ENCODE measurements at regions not wholly inside any gene's neighbourhood (a gene's known extent, or its start where the extent isn't known, plus 50 kb on each side); places are given as distances from the start of the nearest gene placed in this dataset.

DNA sequence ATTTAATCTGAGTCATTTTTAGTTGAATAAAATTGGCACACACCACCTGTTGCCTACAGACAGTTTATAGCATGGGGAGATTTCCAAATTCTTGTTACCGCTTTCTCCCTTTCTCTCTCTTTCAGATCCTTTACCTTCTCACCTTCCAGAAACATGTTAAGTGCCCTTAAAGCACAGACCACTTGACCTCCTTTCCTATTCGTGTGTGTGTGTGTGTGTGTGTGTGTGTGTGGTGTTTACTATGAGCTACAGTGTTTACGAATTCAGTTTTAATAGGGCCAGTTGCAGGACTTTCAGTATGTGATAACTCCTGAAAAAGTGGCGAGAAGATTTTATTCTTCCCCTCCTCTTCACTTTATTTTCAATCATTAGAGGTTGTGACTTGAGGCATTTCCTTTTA is 258.1 kb downstream of the BMP2 start (continued):
- TF ChIP-seq, protein P1, sequence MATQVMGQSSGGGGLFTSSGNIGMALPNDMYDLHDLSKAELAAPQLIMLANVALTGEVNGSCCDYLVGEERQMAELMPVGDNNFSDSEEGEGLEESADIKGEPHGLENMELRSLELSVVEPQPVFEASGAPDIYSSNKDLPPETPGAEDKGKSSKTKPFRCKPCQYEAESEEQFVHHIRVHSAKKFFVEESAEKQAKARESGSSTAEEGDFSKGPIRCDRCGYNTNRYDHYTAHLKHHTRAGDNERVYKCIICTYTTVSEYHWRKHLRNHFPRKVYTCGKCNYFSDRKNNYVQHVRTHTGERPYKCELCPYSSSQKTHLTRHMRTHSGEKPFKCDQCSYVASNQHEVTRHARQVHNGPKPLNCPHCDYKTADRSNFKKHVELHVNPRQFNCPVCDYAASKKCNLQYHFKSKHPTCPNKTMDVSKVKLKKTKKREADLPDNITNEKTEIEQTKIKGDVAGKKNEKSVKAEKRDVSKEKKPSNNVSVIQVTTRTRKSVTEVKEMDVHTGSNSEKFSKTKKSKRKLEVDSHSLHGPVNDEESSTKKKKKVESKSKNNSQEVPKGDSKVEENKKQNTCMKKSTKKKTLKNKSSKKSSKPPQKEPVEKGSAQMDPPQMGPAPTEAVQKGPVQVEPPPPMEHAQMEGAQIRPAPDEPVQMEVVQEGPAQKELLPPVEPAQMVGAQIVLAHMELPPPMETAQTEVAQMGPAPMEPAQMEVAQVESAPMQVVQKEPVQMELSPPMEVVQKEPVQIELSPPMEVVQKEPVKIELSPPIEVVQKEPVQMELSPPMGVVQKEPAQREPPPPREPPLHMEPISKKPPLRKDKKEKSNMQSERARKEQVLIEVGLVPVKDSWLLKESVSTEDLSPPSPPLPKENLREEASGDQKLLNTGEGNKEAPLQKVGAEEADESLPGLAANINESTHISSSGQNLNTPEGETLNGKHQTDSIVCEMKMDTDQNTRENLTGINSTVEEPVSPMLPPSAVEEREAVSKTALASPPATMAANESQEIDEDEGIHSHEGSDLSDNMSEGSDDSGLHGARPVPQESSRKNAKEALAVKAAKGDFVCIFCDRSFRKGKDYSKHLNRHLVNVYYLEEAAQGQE (IDR thresholded peaks at IDR 0.05), result no peak
- no peak for TF ChIP-seq POLR2AphosphoS2 (conservative IDR thresholded peaks at IDR 0.05; ENCODE audit: low read length)

DNA sequence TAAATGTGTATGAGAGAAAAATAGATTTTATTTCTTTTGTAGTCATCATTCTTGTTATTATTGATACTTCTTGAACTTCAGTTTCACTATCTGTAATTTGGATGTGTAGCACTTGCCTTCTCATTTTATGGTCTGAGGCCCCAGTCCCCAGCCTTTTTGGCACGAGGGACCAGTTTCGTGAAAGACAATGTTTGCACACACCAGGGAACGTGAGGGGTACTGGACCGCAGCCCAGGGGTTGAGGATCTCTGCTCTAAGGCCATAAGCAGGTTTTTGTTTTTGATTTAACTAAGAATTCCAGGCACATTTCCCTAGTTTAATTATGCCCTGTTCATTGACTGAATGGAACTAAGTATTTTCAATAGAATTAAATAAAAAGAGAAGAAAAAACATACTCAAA is 261.5 kb downstream of the BMP2 start:
- FAIRE-seq (no peak), ATAC-seq (no peak), DNase-seq (ENCODE audit: low read depth in 1 of 2, low spot score in 1 of 2) (no peak)
- POLR2A ChIA-PET, result no interaction called here
- TF ChIP-seq PHF8 (IDR thresholded peaks at IDR 0.05; ENCODE audit: borderline replicate concordance, low read depth) (no peak), SMC3 (IDR thresholded peaks at IDR 0.05) (no peak), KDM1A (IDR thresholded peaks at IDR 0.05; ENCODE audit: low read depth) (no peak), MYC (IDR thresholded peaks at IDR 0.05; ENCODE audit: borderline replicate concordance, low read length) (no peak), SREBF2 (IDR thresholded peaks at IDR 0.05) (no peak), NFE2L2 (conservative IDR thresholded peaks at IDR 0.05; ENCODE audit: low read length) (no peak), EHF (CRISPR knock-in tag; IDR thresholded peaks at IDR 0.05) (no peak), FOSL2 (IDR thresholded peaks at IDR 0.05) (no peak), FOSL2 (CRISPR knock-in tag; IDR thresholded peaks at IDR 0.05) (no peak), NPAS2 (CRISPR knock-in tag; IDR thresholded peaks at IDR 0.05; ENCODE audit: borderline replicate concordance) (no peak), JUNB (IDR thresholded peaks at IDR 0.05) (no peak), CHD2 (IDR thresholded peaks at IDR 0.05; ENCODE audit: low read length, partially characterized antibody) (no peak), GATA3 (IDR thresholded peaks at IDR 0.05; ENCODE audit: borderline replicate concordance) (no peak), EHMT2 (IDR thresholded peaks at IDR 0.05; ENCODE audit: low read depth) (no peak), EP300 (IDR thresholded peaks at IDR 0.05) (no peak), CHD4 (IDR thresholded peaks at IDR 0.05; ENCODE audit: borderline replicate concordance) (no peak)
- TF ChIP-seq, protein P2, sequence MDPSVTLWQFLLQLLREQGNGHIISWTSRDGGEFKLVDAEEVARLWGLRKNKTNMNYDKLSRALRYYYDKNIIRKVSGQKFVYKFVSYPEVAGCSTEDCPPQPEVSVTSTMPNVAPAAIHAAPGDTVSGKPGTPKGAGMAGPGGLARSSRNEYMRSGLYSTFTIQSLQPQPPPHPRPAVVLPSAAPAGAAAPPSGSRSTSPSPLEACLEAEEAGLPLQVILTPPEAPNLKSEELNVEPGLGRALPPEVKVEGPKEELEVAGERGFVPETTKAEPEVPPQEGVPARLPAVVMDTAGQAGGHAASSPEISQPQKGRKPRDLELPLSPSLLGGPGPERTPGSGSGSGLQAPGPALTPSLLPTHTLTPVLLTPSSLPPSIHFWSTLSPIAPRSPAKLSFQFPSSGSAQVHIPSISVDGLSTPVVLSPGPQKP (IDR thresholded peaks at IDR 0.05; ENCODE audit: low read depth, low read length), result no peak
- TF ChIP-seq, protein P3, sequence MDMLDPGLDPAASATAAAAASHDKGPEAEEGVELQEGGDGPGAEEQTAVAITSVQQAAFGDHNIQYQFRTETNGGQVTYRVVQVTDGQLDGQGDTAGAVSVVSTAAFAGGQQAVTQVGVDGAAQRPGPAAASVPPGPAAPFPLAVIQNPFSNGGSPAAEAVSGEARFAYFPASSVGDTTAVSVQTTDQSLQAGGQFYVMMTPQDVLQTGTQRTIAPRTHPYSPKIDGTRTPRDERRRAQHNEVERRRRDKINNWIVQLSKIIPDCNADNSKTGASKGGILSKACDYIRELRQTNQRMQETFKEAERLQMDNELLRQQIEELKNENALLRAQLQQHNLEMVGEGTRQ (IDR thresholded peaks at IDR 0.05), result no peak
- Histone ChIP-seq H3K27ac (no peak overlapping the region), H3K9me3 (peaks cover 6% of the 10 kb centered on the region; the same call in 1 of the 3 replicates), H3K4me2 (no peak overlapping the region), H3K4me1 (no peaks in the 10 kb centered on the region), H3K4me3 (no peak overlapping the region)
- 1% methylated on average over 4 of the region's 4 CpGs for WGBS (ENCODE audit: missing lambda C conversion rate)
- CTCF ChIA-PET, result no interaction called here

DNA sequence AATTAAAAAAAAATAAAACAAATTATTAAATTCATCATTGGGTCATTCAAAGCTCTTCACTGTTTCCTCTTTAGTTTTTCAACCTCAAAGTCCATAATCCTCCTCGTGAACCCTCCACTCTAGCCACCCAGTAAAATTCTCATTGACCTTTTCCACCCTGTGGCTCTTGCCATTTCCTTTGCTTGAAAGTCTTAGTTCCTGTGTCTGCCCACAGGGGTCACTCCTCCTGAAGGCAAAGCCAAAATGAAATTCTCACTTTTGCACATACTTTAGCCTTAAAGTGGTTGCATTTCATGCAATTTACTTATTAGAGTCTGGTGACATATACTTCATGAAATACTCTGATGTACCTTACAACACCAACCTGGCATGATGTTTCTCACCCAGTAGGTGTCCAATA is 263.7 kb downstream of the BMP2 start:
- no peak for FAIRE-seq
- ChIA-PET CTCF (no interaction called here), POLR2A (no interaction called here)
- Histone ChIP-seq H3K27ac (no peak overlapping the region), H3K4me1 (no peaks in the 10 kb centered on the region), H3K9me3 (peaks cover 6% of the 10 kb centered on the region; the same call in 2 of the 3 replicates), H3K4me3 (no peak overlapping the region), H3K4me2 (no peak overlapping the region)
- TF ChIP-seq, protein P4, sequence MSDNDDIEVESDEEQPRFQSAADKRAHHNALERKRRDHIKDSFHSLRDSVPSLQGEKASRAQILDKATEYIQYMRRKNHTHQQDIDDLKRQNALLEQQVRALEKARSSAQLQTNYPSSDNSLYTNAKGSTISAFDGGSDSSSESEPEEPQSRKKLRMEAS (IDR thresholded peaks at IDR 0.05), result no peak
- TF ChIP-seq CBX2 (IDR thresholded peaks at IDR 0.05; ENCODE audit: borderline replicate concordance, low read depth) (no peak), RAD21 (conservative IDR thresholded peaks at IDR 0.05 in 1 of 2, IDR thresholded peaks at IDR 0.05 in 1 of 2) (peak in 1 of 2 experiments; percentile 14; a peak in 1 of 5 replicates), HOXB13 (CRISPR knock-in tag; IDR thresholded peaks at IDR 0.05; ENCODE audit: low read depth) (no peak), ZSCAN20 (CRISPR knock-in tag; IDR thresholded peaks at IDR 0.05) (no peak)
- TF ChIP-seq, protein P5, sequence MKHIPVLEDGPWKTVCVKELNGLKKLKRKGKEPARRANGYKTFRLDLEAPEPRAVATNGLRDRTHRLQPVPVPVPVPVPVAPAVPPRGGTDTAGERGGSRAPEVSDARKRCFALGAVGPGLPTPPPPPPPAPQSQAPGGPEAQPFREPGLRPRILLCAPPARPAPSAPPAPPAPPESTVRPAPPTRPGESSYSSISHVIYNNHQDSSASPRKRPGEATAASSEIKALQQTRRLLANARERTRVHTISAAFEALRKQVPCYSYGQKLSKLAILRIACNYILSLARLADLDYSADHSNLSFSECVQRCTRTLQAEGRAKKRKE (CRISPR knock-in tag; IDR thresholded peaks at IDR 0.05; ENCODE audit: low read depth), result no peak
- 3% methylated on average over 1 of the region's 1 CpG for WGBS (ENCODE audit: missing lambda C conversion rate)
- peak in 1 of 2 experiments; percentile 5 for DNase-seq (ENCODE audit: low read depth in 1 of 2, low spot score in 1 of 2)
- ATAC-seq, result no peak

Data from A549 (cell line).